Liver (tissue), 8 donors: ENCODE measurements at regions not wholly inside any gene's neighbourhood (a gene's known extent, or its start where the extent isn't known, plus 50 kb on each side); places are given as distances from the start of the nearest gene placed in this dataset.

Experiments
- DNase-seq: peaks from one replicate; pipeline ENCODE4 v3.0.0-alpha.2; 2017; ENCODE audit warnings: low spot score
- H3K27ac ChIP-seq, 2 donors: one replicate each; pipeline ENCODE4 v1.7.0; 2013; ENCODE audit warnings: inconsistent platforms in 2 of 2, low read length in 2 of 2, control low read depth in 1 of 2, low read depth in 1 of 2, mild to moderate bottlenecking in 1 of 2
- H3K27me3 ChIP-seq, 4 donors: one replicate each; pipeline versions ENCODE4 v1.6.1 to v1.7.0; 2013; ENCODE audit warnings: low read length in 3 of 4, inconsistent platforms in 1 of 4, mild to moderate bottlenecking in 1 of 4, moderate library complexity in 1 of 4; ENCODE audit not compliant: control insufficient read depth in 4 of 4, insufficient read depth in 4 of 4
- H3K36me3 ChIP-seq, 4 donors: one replicate each; pipeline versions ENCODE4 v1.6.1 to v1.7.0; 2013; ENCODE audit warnings: low read length in 3 of 4, mild to moderate bottlenecking in 3 of 4, low read depth in 1 of 4, moderate library complexity in 1 of 4; ENCODE audit not compliant: control insufficient read depth in 4 of 4, insufficient read depth in 3 of 4
- H3K4me1 ChIP-seq, 4 donors: one replicate each; pipeline versions ENCODE4 v1.6.1 to v1.7.0; 2013; ENCODE audit warnings: low read length in 3 of 4, mild to moderate bottlenecking in 3 of 4, moderate library complexity in 1 of 4; ENCODE audit not compliant: control insufficient read depth in 4 of 4, insufficient read depth in 4 of 4
- H3K4me3 ChIP-seq, 3 donors: one replicate each; pipeline versions ENCODE4 v1.6.1 to v1.7.0; 2013; ENCODE audit warnings: low read length in 3 of 3, control low read depth in 1 of 3, low read depth in 1 of 3, mild to moderate bottlenecking in 1 of 3
- H3K9ac ChIP-seq, 2 donors: one replicate each; pipeline ENCODE4 v1.7.0; 2013; ENCODE audit warnings: low read length in 2 of 2, mild to moderate bottlenecking in 2 of 2, moderate library complexity in 2 of 2, control low read depth in 1 of 2, low read depth in 1 of 2
- H3K9me3 ChIP-seq, 4 donors: one replicate each; pipeline versions ENCODE4 v1.6.1 to v1.7.0; 2013; ENCODE audit warnings: low read length in 3 of 4; ENCODE audit not compliant: control insufficient read depth in 4 of 4
- CTCF ChIP-seq: fragments of 150-350 bp; IDR thresholded peaks from 2 replicates; pipeline ENCODE4 v1.5.1; 2017; ENCODE audit warnings: improper control_type of control experiment, low read depth, low read length; ENCODE audit not compliant: missing input control
- EGR1 ChIP-seq, 2 donors: IDR thresholded peaks; 2 replicates each; pipeline ENCODE4 v1.6.1; 2016 to 2018; ENCODE audit warnings: antibody characterized with exemption in 2 of 2, low read depth in 2 of 2
- FOXA2 ChIP-seq: IDR thresholded peaks from 2 replicates; pipeline ENCODE4 v1.6.1; 2016; ENCODE audit warnings: antibody characterized with exemption
- GABPA ChIP-seq, 2 donors: IDR thresholded peaks in 1 of 2; conservative IDR thresholded peaks in 1 of 2; 2 replicates each; pipeline ENCODE4 v1.6.1; 2016; ENCODE audit warnings: antibody characterized with exemption in 2 of 2, mild to moderate bottlenecking in 1 of 2, moderate library complexity in 1 of 2
- HNF4A ChIP-seq, 2 donors: conservative IDR thresholded peaks; 2 replicates each; pipeline ENCODE4 v1.6.1; 2016; ENCODE audit warnings: antibody characterized with exemption in 2 of 2, mild to moderate bottlenecking in 2 of 2
- HNF4G ChIP-seq: IDR thresholded peaks from 2 replicates; pipeline ENCODE4 v1.6.1; 2016; ENCODE audit warnings: antibody characterized with exemption
- JUND ChIP-seq, 2 donors: IDR thresholded peaks; 2 replicates each; pipeline ENCODE4 v1.6.1; 2016; ENCODE audit warnings: antibody characterized with exemption in 2 of 2
- NR2F2 ChIP-seq: IDR thresholded peaks from 2 replicates; pipeline ENCODE4 v1.6.1; 2016; ENCODE audit warnings: antibody characterized with exemption
- RAD21 ChIP-seq, 2 donors: IDR thresholded peaks; 2 replicates each; pipeline ENCODE4 v1.6.1; 2016; ENCODE audit warnings: antibody characterized with exemption in 2 of 2, mild to moderate bottlenecking in 2 of 2
- RXRA ChIP-seq, 2 donors: IDR thresholded peaks; 2 replicates each; pipeline ENCODE4 v1.6.1; 2017 to 2018; ENCODE audit warnings: antibody characterized with exemption in 2 of 2, mild to moderate bottlenecking in 1 of 2
- SP1 ChIP-seq: IDR thresholded peaks from 2 replicates; pipeline ENCODE4 v1.6.1; 2018; ENCODE audit warnings: antibody characterized with exemption, mild to moderate bottlenecking
- TAF1 ChIP-seq: conservative IDR thresholded peaks from 2 replicates; pipeline ENCODE4 v1.6.1; 2016; ENCODE audit warnings: antibody characterized with exemption, mild to moderate bottlenecking
- YY1 ChIP-seq: IDR thresholded peaks from 2 replicates; pipeline ENCODE4 v1.6.1; 2016; ENCODE audit warnings: antibody characterized with exemption, mild to moderate bottlenecking
- ZBTB33 ChIP-seq: IDR thresholded peaks from 2 replicates; pipeline ENCODE4 v1.6.1; 2016; ENCODE audit warnings: antibody characterized with exemption
- WGBS: extraction: QIAGEN DNeasy Blood & Tissue Kit; methylation state at CpG from one replicate; pipeline ENCODE4 v1.1.7; 2013; 5-methylcytosine and 5-hydroxymethylcytosine counted together
- TF ChIP-seq, protein P1 (sequence below): IDR thresholded peaks from 2 replicates; pipeline ENCODE4 v1.6.1; 2016; ENCODE audit warnings: antibody characterized with exemption
- TF ChIP-seq, protein P2 (sequence below): IDR thresholded peaks from 2 replicates; pipeline ENCODE4 v1.6.1; 2016; ENCODE audit warnings: antibody characterized with exemption
- TF ChIP-seq, protein P3 (sequence below): IDR thresholded peaks from 2 replicates; pipeline ENCODE4 v1.6.1; 2016; ENCODE audit warnings: antibody characterized with exemption, mild to moderate bottlenecking
- donor health status: healthy.
- donor health status: healthy.
- donor health status: healthy.
- donor health status: healthy.
- donor health status: healthy.

DNA sequence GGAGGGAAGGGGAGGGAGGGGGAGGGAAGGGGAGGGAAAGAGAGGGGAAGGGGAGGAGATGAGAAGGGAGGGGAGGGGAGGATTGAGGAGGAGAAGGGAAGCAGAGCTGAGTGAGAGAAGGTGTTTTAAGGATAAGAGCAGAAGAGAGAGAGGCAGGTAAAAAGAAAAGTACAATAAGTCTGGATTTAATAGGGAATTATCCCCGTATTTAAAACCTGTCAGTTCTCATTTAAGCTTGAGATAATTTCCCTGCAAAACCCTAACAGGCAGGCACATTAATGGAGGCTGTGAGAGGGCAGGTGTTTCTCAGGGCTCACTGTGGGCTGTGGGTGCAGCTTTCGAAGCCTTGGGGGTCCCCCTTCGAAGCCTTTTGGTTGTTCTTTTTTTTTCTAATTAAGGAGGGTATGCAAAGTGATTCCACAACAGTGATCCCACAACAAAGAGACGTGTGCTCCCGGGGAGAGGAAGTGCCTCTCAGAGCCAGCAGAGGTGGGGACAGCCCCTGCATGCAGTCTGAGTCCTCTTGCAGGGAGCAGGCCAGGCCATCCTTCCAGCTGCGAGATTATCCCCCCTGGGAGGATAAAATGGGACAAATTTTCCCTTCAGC lies 317.9 kb upstream of the IRX1 start:
- H3K36me3 ChIP-seq = no peaks in the 10 kb centered on the region
- WGBS = 13% methylated on average over 6 of the region's 6 CpGs
- H3K27ac ChIP-seq = no peak overlapping the region
- H3K9ac ChIP-seq = no peak overlapping the region
- no peak for DNase-seq
- TF ChIP-seq GABPA (IDR thresholded peaks at IDR 0.05 in 1 of 2, conservative IDR thresholded peaks at IDR 0.05 in 1 of 2) (no peak), SP1 (no peak), ZBTB33 (no peak), JUND (IDR thresholded peaks at IDR 0.05) (no peak), NR2F2 (no peak), EGR1 (IDR thresholded peaks at IDR 0.05; ENCODE audit: low read depth in 2 of 2) (no peak), HNF4A (conservative IDR thresholded peaks at IDR 0.05) (no peak), TAF1 (no peak), FOXA2 (no peak), YY1 (no peak), HNF4G (no peak), RAD21 (IDR thresholded peaks at IDR 0.05) (no peak), RXRA (IDR thresholded peaks at IDR 0.05) (no peak)
- TF ChIP-seq, protein P1, sequence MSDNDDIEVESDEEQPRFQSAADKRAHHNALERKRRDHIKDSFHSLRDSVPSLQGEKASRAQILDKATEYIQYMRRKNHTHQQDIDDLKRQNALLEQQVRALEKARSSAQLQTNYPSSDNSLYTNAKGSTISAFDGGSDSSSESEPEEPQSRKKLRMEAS = no peak
- TF ChIP-seq, protein P2, sequence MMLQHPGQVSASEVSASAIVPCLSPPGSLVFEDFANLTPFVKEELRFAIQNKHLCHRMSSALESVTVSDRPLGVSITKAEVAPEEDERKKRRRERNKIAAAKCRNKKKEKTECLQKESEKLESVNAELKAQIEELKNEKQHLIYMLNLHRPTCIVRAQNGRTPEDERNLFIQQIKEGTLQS = no peak
- TF ChIP-seq, protein P3, sequence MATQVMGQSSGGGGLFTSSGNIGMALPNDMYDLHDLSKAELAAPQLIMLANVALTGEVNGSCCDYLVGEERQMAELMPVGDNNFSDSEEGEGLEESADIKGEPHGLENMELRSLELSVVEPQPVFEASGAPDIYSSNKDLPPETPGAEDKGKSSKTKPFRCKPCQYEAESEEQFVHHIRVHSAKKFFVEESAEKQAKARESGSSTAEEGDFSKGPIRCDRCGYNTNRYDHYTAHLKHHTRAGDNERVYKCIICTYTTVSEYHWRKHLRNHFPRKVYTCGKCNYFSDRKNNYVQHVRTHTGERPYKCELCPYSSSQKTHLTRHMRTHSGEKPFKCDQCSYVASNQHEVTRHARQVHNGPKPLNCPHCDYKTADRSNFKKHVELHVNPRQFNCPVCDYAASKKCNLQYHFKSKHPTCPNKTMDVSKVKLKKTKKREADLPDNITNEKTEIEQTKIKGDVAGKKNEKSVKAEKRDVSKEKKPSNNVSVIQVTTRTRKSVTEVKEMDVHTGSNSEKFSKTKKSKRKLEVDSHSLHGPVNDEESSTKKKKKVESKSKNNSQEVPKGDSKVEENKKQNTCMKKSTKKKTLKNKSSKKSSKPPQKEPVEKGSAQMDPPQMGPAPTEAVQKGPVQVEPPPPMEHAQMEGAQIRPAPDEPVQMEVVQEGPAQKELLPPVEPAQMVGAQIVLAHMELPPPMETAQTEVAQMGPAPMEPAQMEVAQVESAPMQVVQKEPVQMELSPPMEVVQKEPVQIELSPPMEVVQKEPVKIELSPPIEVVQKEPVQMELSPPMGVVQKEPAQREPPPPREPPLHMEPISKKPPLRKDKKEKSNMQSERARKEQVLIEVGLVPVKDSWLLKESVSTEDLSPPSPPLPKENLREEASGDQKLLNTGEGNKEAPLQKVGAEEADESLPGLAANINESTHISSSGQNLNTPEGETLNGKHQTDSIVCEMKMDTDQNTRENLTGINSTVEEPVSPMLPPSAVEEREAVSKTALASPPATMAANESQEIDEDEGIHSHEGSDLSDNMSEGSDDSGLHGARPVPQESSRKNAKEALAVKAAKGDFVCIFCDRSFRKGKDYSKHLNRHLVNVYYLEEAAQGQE = no peak
- H3K4me3 ChIP-seq = no peak overlapping the region
- H3K9me3 ChIP-seq = no peaks in the 10 kb centered on the region
- H3K27me3 ChIP-seq = no peaks in the 10 kb centered on the region
- no peaks in the 10 kb centered on the region for H3K4me1 ChIP-seq

DNA sequence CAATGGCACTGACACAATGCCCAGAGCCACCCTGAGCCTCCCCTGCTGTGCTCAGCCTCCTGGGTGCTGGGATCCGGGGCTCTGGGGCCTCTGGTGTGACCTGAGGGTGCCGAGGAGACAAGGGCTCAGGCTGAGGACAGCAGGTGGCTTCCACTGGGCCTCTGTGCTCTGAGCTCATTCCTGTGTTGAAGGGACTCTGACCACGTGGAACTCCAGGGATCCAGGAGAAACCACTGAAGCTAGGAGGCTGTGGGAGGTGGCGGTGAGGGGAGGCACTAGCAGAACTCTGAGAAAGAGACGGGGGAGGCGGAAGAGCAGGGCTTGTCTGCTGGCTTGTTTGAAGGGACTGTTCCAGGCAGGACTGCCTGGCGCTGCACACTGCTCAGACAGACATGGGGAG lies 318.7 kb upstream of the IRX1 start:
- H3K9ac ChIP-seq = no peak overlapping the region
- 41% methylated on average over 7 of the region's 7 CpGs for WGBS
- H3K9me3 ChIP-seq = no peaks in the 10 kb centered on the region
- no peaks in the 10 kb centered on the region for H3K4me1 ChIP-seq
- no peak overlapping the region for H3K4me3 ChIP-seq
- no peaks in the 10 kb centered on the region for H3K27me3 ChIP-seq
- no peak overlapping the region for H3K27ac ChIP-seq
- H3K36me3 ChIP-seq = no peaks in the 10 kb centered on the region
- no peak for DNase-seq
- TF ChIP-seq FOXA2 = no peak
- TF ChIP-seq, protein P2 = no peak
- TF ChIP-seq TAF1 = no peak
- TF ChIP-seq JUND (IDR thresholded peaks at IDR 0.05) = no peak
- no peak for TF ChIP-seq HNF4G
- no peak for TF ChIP-seq ZBTB33
- TF ChIP-seq SP1 = no peak
- TF ChIP-seq NR2F2 = no peak
- no peak for TF ChIP-seq YY1
- TF ChIP-seq RXRA (IDR thresholded peaks at IDR 0.05) = no peak
- TF ChIP-seq HNF4A (conservative IDR thresholded peaks at IDR 0.05) = no peak
- TF ChIP-seq CTCF = no peak
- TF ChIP-seq RAD21 (IDR thresholded peaks at IDR 0.05) = no peak
- TF ChIP-seq, protein P3 = no peak
